Ovary (tissue), 3 donors: ENCODE measurements at regions not wholly inside any gene's neighbourhood (a gene's known extent, or its start where the extent isn't known, plus 50 kb on each side); places are given as distances from the start of the nearest gene placed in this dataset.

Experiments used
- CTCF ChIP-seq, 3 donors: fragments of 450-650 bp in 2 of 3; fragments of 200-600 bp in 1 of 3; IDR thresholded peaks; one replicate each; pipeline versions ENCODE4 v1.5.1 to v1.8.0; 2016 to 2022; ENCODE audit warnings: antibody characterized with exemption in 3 of 3, mild to moderate bottlenecking in 1 of 3
- EP300 ChIP-seq: sonication (generic); formaldehyde crosslinking; IDR thresholded peaks from one replicate; pipeline ENCODE4 v1.6.1; 2017; ENCODE audit warnings: antibody characterized with exemption
- POLR2A ChIP-seq: fragments of 450-650 bp; IDR thresholded peaks from one replicate; pipeline ENCODE4 v1.6.1; 2017; ENCODE audit warnings: antibody characterized with exemption, mild to moderate bottlenecking, moderate library complexity
- donor health status: DM: no; HTN: no; CAD: no.

- TF ChIP-seq POLR2A (no peak), CTCF (IDR thresholded peaks at IDR 0.05) (no peak), EP300 (no peak)
Measured at GRCh38 chr18:6591491-6591890, 138.0 kb upstream of the ARHGAP28 start.
